H1 (cell line): ENCODE measurements at regions not wholly inside any gene's neighbourhood (a gene's known extent, or its start where the extent isn't known, plus 50 kb on each side); places are given as distances from the start of the nearest gene placed in this dataset.

Experiments
- CTCF ChIA-PET: fragments of 300-600 bp; sonication (Branson Sonifier 250); formaldehyde crosslinking; loops from one replicate; lab custom pipeline; 2021; ENCODE audit not compliant: partially characterized antibody; lab: Charles Lee
- POLR2A ChIA-PET: fragments of 300-600 bp; sonication (Branson Sonifier 250); formaldehyde crosslinking; loops from one replicate; lab custom pipeline; 2021; ENCODE audit warnings: inconsistent platforms; ENCODE audit not compliant: partially characterized antibody; lab: Charles Lee
- DNase-seq, 2 experiments: peaks; one replicate each; pipeline versions ENCODE4 v3.0.0 to v3.0.0-alpha.2; 2010 to 2022; ENCODE audit warnings: low spot score in 2 of 2, low read depth in 1 of 2, mixed read lengths in 1 of 2
- FAIRE-seq: peaks from 2 replicates; lab custom pipeline; 2011; peaks lifted over from hg19 to GRCh38; lab: Jason Lieb, UNC
- H2AFZ ChIP-seq: 2 replicates; pipeline ENCODE4 v1.8.1; 2012; ENCODE audit warnings: low read length, inconsistent platforms
- H2AK5ac ChIP-seq: 2 replicates; pipeline ENCODE4 v1.6.1; 2013; ENCODE audit warnings: low read depth, low read length
- H2BK120ac ChIP-seq: replicated peaks from 2 replicates; pipeline ENCODE3; 2013; ENCODE audit warnings: low read depth, low read length, inconsistent platforms
- H2BK12ac ChIP-seq: 2 replicates; pipeline ENCODE4 v1.6.1; 2013; ENCODE audit warnings: low read depth, low read length
- H2BK15ac ChIP-seq: 2 replicates; pipeline ENCODE4 v1.6.1; 2013; ENCODE audit warnings: low read length
- H2BK20ac ChIP-seq: 2 replicates; pipeline ENCODE4 v1.6.1; 2013; ENCODE audit warnings: low read length
- H2BK5ac ChIP-seq: 2 replicates; pipeline ENCODE4 v1.6.1; 2013; ENCODE audit warnings: low read depth, low read length
- H3K14ac ChIP-seq: 2 replicates; pipeline ENCODE4 v1.6.1; 2013; ENCODE audit warnings: inconsistent platforms; ENCODE audit not compliant: insufficient read length
- H3K18ac ChIP-seq: 2 replicates; pipeline ENCODE4 v1.6.1; 2013; ENCODE audit warnings: low read length; ENCODE audit errors: extremely low read depth
- H3K23ac ChIP-seq: 2 replicates; pipeline ENCODE4 v1.6.1; 2013; ENCODE audit warnings: inconsistent platforms; ENCODE audit not compliant: insufficient read length
- H3K23me2 ChIP-seq: 2 replicates; pipeline ENCODE4 v1.6.1; 2013; ENCODE audit warnings: low read depth, low read length
- H3K27ac ChIP-seq: 2 replicates; pipeline ENCODE4 v1.6.1; 2011; ENCODE audit warnings: low read depth, low read length, inconsistent platforms
- H3K27me3 ChIP-seq, 4 experiments: replicated peaks in 1 of 4; 1 replicate in 1 of 4; 2 replicates in 3 of 4; pipeline versions ENCODE4 v1.6.1 to v1.8.1; 2011 to 2013; ENCODE audit warnings: low read length in 3 of 4, mild to moderate bottlenecking in 3 of 4, inconsistent platforms in 2 of 4, mixed read lengths in 2 of 4, moderate library complexity in 1 of 4; ENCODE audit not compliant: control insufficient read depth in 3 of 4, insufficient read depth in 3 of 4; ENCODE audit errors: extremely low read depth in 1 of 4
- H3K36me3 ChIP-seq, 4 experiments: 2 replicates each; pipeline versions ENCODE4 v1.6.1 to v1.8.1; 2011 to 2013; ENCODE audit warnings: mild to moderate bottlenecking in 4 of 4, low read length in 3 of 4, moderate library complexity in 2 of 4, control low read depth in 1 of 4, inconsistent platforms in 1 of 4; ENCODE audit not compliant: insufficient read depth in 4 of 4, control insufficient read depth in 2 of 4
- H3K4ac ChIP-seq: replicated peaks from 2 replicates; pipeline ENCODE3; 2013; ENCODE audit warnings: low read length, low read depth, mixed read lengths, inconsistent platforms; ENCODE audit not compliant: insufficient read length
- H3K4me1 ChIP-seq, 4 experiments: replicated peaks in 1 of 4; 1 replicate in 1 of 4; 2 replicates in 3 of 4; pipeline versions ENCODE4 v1.6.1 to v1.8.1; 2011 to 2013; ENCODE audit warnings: low read length in 3 of 4, inconsistent platforms in 2 of 4, mixed read lengths in 1 of 4; ENCODE audit not compliant: insufficient read depth in 4 of 4, control insufficient read depth in 3 of 4
- H3K4me2 ChIP-seq, 2 experiments: 2 replicates each; pipeline versions ENCODE4 v1.6.1 to v1.8.1; 2011 to 2013; ENCODE audit warnings: low read depth in 2 of 2, low read length in 2 of 2, control low read depth in 1 of 2, inconsistent platforms in 1 of 2, mild to moderate bottlenecking in 1 of 2; ENCODE audit not compliant: insufficient read depth in 1 of 2
- H3K4me3 ChIP-seq, 4 experiments: fragments of 200-600, 300-600 bp in 1 of 4; sonication (generic), shearing (Covaris generic), sonication (Bioruptor Twin) in 1 of 4; 2 replicates each; pipeline versions ENCODE4 v1.5.1 to v1.8.1; 2011 to 2016; ENCODE audit warnings: low read length in 4 of 4, low read depth in 3 of 4, control low read depth in 2 of 4, inconsistent platforms in 2 of 4, mild to moderate bottlenecking in 2 of 4, mixed read lengths in 1 of 4, moderate library complexity in 1 of 4; ENCODE audit not compliant: insufficient read depth in 2 of 4; ENCODE audit errors: extremely low read depth in 1 of 4
- H3K56ac ChIP-seq: replicated peaks from 2 replicates; pipeline ENCODE3; 2013; ENCODE audit warnings: low read depth, mild to moderate bottlenecking, mixed read lengths, low read length, inconsistent platforms; ENCODE audit not compliant: insufficient read length
- H3K79me1 ChIP-seq: 2 replicates; pipeline ENCODE4 v1.6.1; 2013; ENCODE audit warnings: low read depth, low read length, control low read depth
- H3K79me2 ChIP-seq, 2 experiments: 2 replicates each; pipeline versions ENCODE4 v1.6.1 to v1.8.1; 2012 to 2013; ENCODE audit warnings: low read length in 2 of 2, mild to moderate bottlenecking in 2 of 2, inconsistent platforms in 1 of 2; ENCODE audit not compliant: insufficient read depth in 2 of 2, control insufficient read depth in 1 of 2
- H3K9ac ChIP-seq, 4 experiments: replicated peaks in 1 of 4; 1 replicate in 1 of 4; 2 replicates in 3 of 4; pipeline versions ENCODE4 v1.6.1 to v1.8.1; 2011 to 2013; ENCODE audit warnings: low read depth in 3 of 4, low read length in 3 of 4, control low read depth in 2 of 4, mild to moderate bottlenecking in 2 of 4, moderate library complexity in 2 of 4, inconsistent platforms in 1 of 4; ENCODE audit errors: extremely low read depth in 1 of 4
- H3K9me3 ChIP-seq, 2 experiments: 2 replicates each; pipeline versions ENCODE4 v1.6.1 to v1.8.1; 2012 to 2013; ENCODE audit warnings: mild to moderate bottlenecking in 2 of 2, moderate library complexity in 2 of 2, control low read depth in 1 of 2, inconsistent platforms in 1 of 2, low read depth in 1 of 2, low read length in 1 of 2, mixed read lengths in 1 of 2; ENCODE audit not compliant: insufficient read depth in 2 of 2
- H4K20me1 ChIP-seq, 2 experiments: replicated peaks in 1 of 2; 2 replicates each; pipeline versions ENCODE3 to v1.8.1; 2011 to 2013; ENCODE audit warnings: inconsistent platforms in 2 of 2, low read length in 2 of 2, mild to moderate bottlenecking in 1 of 2; ENCODE audit not compliant: insufficient read depth in 2 of 2, control insufficient read depth in 1 of 2
- H4K5ac ChIP-seq: 2 replicates; pipeline ENCODE4 v1.6.1; 2013; ENCODE audit warnings: low read length, low read depth, mixed read lengths, inconsistent platforms; ENCODE audit not compliant: insufficient read length
- H4K8ac ChIP-seq: 2 replicates; pipeline ENCODE4 v1.8.0; 2013; ENCODE audit warnings: mild to moderate bottlenecking, moderate library complexity, low read length, inconsistent platforms; ENCODE audit not compliant: insufficient read depth; ENCODE audit errors: extremely low read depth
- H4K91ac ChIP-seq: replicated peaks from 2 replicates; pipeline ENCODE3; 2013; ENCODE audit warnings: low read length, mixed read lengths, inconsistent platforms; ENCODE audit not compliant: insufficient read length
- CBX5 ChIP-seq: fragments of 300-800, 300-1000 bp; sonication (generic); IDR thresholded peaks from 2 replicates; pipeline ENCODE4 v1.7.1; 2016; ENCODE audit warnings: antibody characterized with exemption, low read length, low read depth
- CHD1 ChIP-seq: IDR thresholded peaks from 2 replicates; pipeline ENCODE4 v1.6.1; 2012; ENCODE audit warnings: low read depth, low read length, improper control_type of control experiment
- CTCF ChIP-seq, 3 experiments: IDR thresholded peaks; 1 replicate in 2 of 3; 2 replicates in 1 of 3; pipeline versions ENCODE4 v1.5.1 to v1.6.1; 2011; ENCODE audit warnings: low read length in 3 of 3, mild to moderate bottlenecking in 3 of 3, inconsistent platforms in 2 of 3, low read depth in 1 of 3, moderate library complexity in 1 of 3; ENCODE audit not compliant: insufficient read depth in 1 of 3; ENCODE audit errors: control extremely low read depth in 1 of 3
- E2F6 ChIP-seq: IDR thresholded peaks from 2 replicates; pipeline ENCODE4 v1.6.1; 2012; ENCODE audit warnings: inconsistent platforms
- KDM5A ChIP-seq: fragments of 200-600 bp; IDR thresholded peaks from 2 replicates; pipeline ENCODE4 v1.7.1; 2012; ENCODE audit warnings: mild to moderate bottlenecking, low read length, inconsistent platforms, mixed read lengths
- NRF1 ChIP-seq: IDR thresholded peaks from 2 replicates; pipeline ENCODE4 v1.6.1; 2011; ENCODE audit warnings: mild to moderate bottlenecking, low read depth, low read length, improper control_type of control experiment
- SIX5 ChIP-seq: IDR thresholded peaks from 2 replicates; pipeline ENCODE4 v1.6.1; 2011; ENCODE audit warnings: mild to moderate bottlenecking, low read depth, low read length
- SUZ12 ChIP-seq: fragments of 200-600 bp; sonication (generic); IDR thresholded peaks from 2 replicates; pipeline ENCODE4 v1.6.1; 2012; ENCODE audit warnings: mild to moderate bottlenecking, inconsistent platforms, low read length, moderate library complexity, mixed read lengths
- TAF1 ChIP-seq: IDR thresholded peaks from 2 replicates; pipeline ENCODE4 v1.6.1; 2011; ENCODE audit warnings: mild to moderate bottlenecking, low read depth, low read length
- WGBS, 2 experiments: shearing (Covaris generic) in 1 of 2; methylation state at CpG; one replicate each; pipeline versions ENCODE4 v1.1.6 to v1.1.7; 2013 to 2015; ENCODE audit warnings: low lambda C conversion rate in 2 of 2, mixed read lengths in 2 of 2, inconsistent platforms in 1 of 2, low coverage in 1 of 2, missing lambda C conversion rate in 1 of 2; ENCODE audit not compliant: insufficient replicate concordance in 2 of 2, insufficient coverage in 1 of 2, insufficient read length in 1 of 2; ENCODE audit errors: extremely low coverage in 1 of 2, missing lambda C conversion rate in 1 of 2; 5-methylcytosine and 5-hydroxymethylcytosine counted together

- Histone ChIP-seq H2BK20ac (no peak overlapping the region), H2BK12ac (peak overlapping the region; percentile 17; the same call in 1 of the 2 replicates), H3K23me2 (peaks cover 2% of the 10 kb centered on the region; the same call in 1 of the 2 replicates), H3K4me1 (no peaks in the 10 kb centered on the region), H3K79me1 (no peaks in the 10 kb centered on the region), H3K18ac (no peak overlapping the region), H3K9ac (no peak overlapping the region), H3K14ac (no peak overlapping the region), H2BK15ac (0 out of 2 replicates have a peak overlapping the region, but pooled peaks have one; percentile 61), H2AFZ (no peak overlapping the region), H2AK5ac (no peak overlapping the region), H3K4me2 (no peak overlapping the region), H3K79me2 (no peaks in the 10 kb centered on the region), H2BK120ac (no peak overlapping the region), H4K8ac (no peak overlapping the region), H3K56ac (no peak overlapping the region), H3K4me3 (no peak overlapping the region), H3K36me3 (no peaks in the 10 kb centered on the region; a peak in 1 of 8 replicates), H4K5ac (no peak overlapping the region), H3K9me3 (peaks cover 22 to 23% of the 10 kb centered on the region in 2 experiments), H3K23ac (no peak overlapping the region), H4K20me1 (no peaks in the 10 kb centered on the region), H3K4ac (no peak overlapping the region), H2BK5ac (no peak overlapping the region), H3K27ac (no peak overlapping the region), H4K91ac (peak overlapping the region; percentile 80), H3K27me3 (no peaks in the 10 kb centered on the region)
- FAIRE-seq (no peak), DNase-seq (no peak)
- POLR2A ChIA-PET = no interaction called here
- 94% methylated on average over 12 of the region's 12 CpGs; no CpG with 5 or more reads in 1 of the 2 experiments for WGBS, 2 experiments
- CTCF ChIA-PET = interaction anchor here (0.5 to 1.1 kb wide), 3 partner anchors 9 to 31 kb away, joined by 3 read pairs; no protein-coding TSS in a partner anchor
- TF ChIP-seq SUZ12 (no peak), NRF1 (no peak), KDM5A (no peak), CTCF (IDR thresholded peaks at IDR 0.05; ENCODE audit: control extremely low read depth in 1 of 3, insufficient read depth in 1 of 3, low read depth in 1 of 3, low read length in 3 of 3) (no peak), SIX5 (no peak), E2F6 (no peak), TAF1 (no peak), CHD1 (no peak), CBX5 (no peak)
Measured at GRCh38 chr4:44071959-44072955, 376.4 kb downstream of the KCTD8 start.
